Loucy (cell line): ENCODE measurements at regions not wholly inside any gene's neighbourhood (a gene's known extent, or its start where the extent isn't known, plus 50 kb on each side); places are given as distances from the start of the nearest gene placed in this dataset.
A peak's percentile ranks its signal among the peaks of the same experiment; 100 is the strongest.

ENCODE experiments used
- H2AFZ ChIP-seq: fragments of 200-600 bp; sonication (generic); 2 replicates; pipeline ENCODE4 v1.6.0; 2016; ENCODE audit warnings: antibody characterized with exemption, mild to moderate bottlenecking, low read length, moderate library complexity
- H3F3A ChIP-seq: fragments of 200-600 bp; 2 replicates; pipeline ENCODE4 v1.6.0; 2016; ENCODE audit warnings: antibody characterized with exemption, low read depth, mild to moderate bottlenecking
- H3K27me3 ChIP-seq: fragments of 200-600 bp; sonication (generic); 2 replicates; pipeline ENCODE4 v1.6.1; 2014; ENCODE audit warnings: low read length, mild to moderate bottlenecking; ENCODE audit not compliant: insufficient read depth, poor library complexity, severe bottlenecking
- H3K36me3 ChIP-seq: fragments of 200-600 bp; sonication (generic); 2 replicates; pipeline ENCODE4 v1.6.1; 2016; ENCODE audit warnings: low read length; ENCODE audit not compliant: insufficient read depth
- H3K4me1 ChIP-seq: fragments of 200-600 bp; sonication (generic); 2 replicates; pipeline ENCODE4 v1.5.1; 2014; ENCODE audit warnings: low read length, mild to moderate bottlenecking; ENCODE audit not compliant: insufficient read depth, poor library complexity, severe bottlenecking
- H3K4me2 ChIP-seq: fragments of 200-600 bp; sonication (generic); 2 replicates; pipeline ENCODE4 v1.6.0; 2014; ENCODE audit warnings: antibody characterized with exemption, low read length, low read depth, mild to moderate bottlenecking; ENCODE audit not compliant: poor library complexity, severe bottlenecking
- H3K4me3 ChIP-seq: fragments of 200-600 bp; sonication (generic); 2 replicates; pipeline ENCODE4 v1.5.1; 2014; ENCODE audit warnings: low read length, mild to moderate bottlenecking, mixed read lengths; ENCODE audit not compliant: poor library complexity, severe bottlenecking
- H3K79me2 ChIP-seq: fragments of 200-600 bp; sonication (generic); 2 replicates; pipeline ENCODE4 v1.6.1; 2014; ENCODE audit warnings: low read length; ENCODE audit not compliant: insufficient read depth
- H3K9ac ChIP-seq: fragments of 200-600 bp; sonication (generic); 2 replicates; pipeline ENCODE4 v1.6.0; 2014; ENCODE audit warnings: mild to moderate bottlenecking, low read depth, low read length, moderate library complexity; ENCODE audit not compliant: poor library complexity, severe bottlenecking
- H3K9me2 ChIP-seq: fragments of 200-600 bp; sonication (generic); replicated peaks from 2 replicates; pipeline ENCODE4 v1.6.1; 2016; ENCODE audit warnings: low read depth, low read length, mixed read lengths
- H3K9me3 ChIP-seq: fragments of 200-600 bp; sonication (generic); 2 replicates; pipeline ENCODE4 v1.6.1; 2014; ENCODE audit warnings: mild to moderate bottlenecking, antibody characterized with exemption, low read length, low read depth; ENCODE audit not compliant: insufficient read depth
- H4K20me1 ChIP-seq: fragments of 200-600 bp; sonication (generic); 2 replicates; pipeline ENCODE4 v1.6.0; 2014; ENCODE audit warnings: antibody characterized with exemption, low read length, mild to moderate bottlenecking; ENCODE audit not compliant: insufficient read depth, poor library complexity, severe bottlenecking
- CTCF ChIP-seq: fragments of 200-600 bp; sonication (generic); conservative IDR thresholded peaks from 2 replicates; pipeline ENCODE4 v1.5.1; 2014; ENCODE audit warnings: mild to moderate bottlenecking, antibody characterized with exemption, low read length
- EZH2phosphoT487 ChIP-seq: fragments of 200-600 bp; IDR thresholded peaks from 2 replicates; pipeline ENCODE4 v1.6.1; 2018; ENCODE audit warnings: antibody characterized with exemption, mild to moderate bottlenecking, moderate library complexity, borderline replicate concordance

GRCh38 chr13:44768775-44769581 lies 192.8 kb upstream of the TSC22D1 start:
- Histone ChIP-seq H3K4me2 (peak overlapping the region; percentile 61), H3K9me2 (no peaks in the 10 kb centered on the region), H3K27me3 (no peaks in the 10 kb centered on the region), H3K79me2 (no peaks in the 10 kb centered on the region), H3K4me1 (peaks cover 44% of the 10 kb centered on the region), H2AFZ (0 out of 2 replicates have a peak overlapping the region, but pooled peaks have one; percentile 14), H3K9me3 (no peaks in the 10 kb centered on the region), H3K36me3 (no peaks in the 10 kb centered on the region), H4K20me1 (no peaks in the 10 kb centered on the region), H3K9ac (no peak overlapping the region), H3K4me3 (peak overlapping the region; percentile 8), H3F3A (no peaks in the 10 kb centered on the region)
- TF ChIP-seq CTCF = no peak

- no peaks in the 10 kb centered on the region for H3K9me3 ChIP-seq
- no peaks in the 10 kb centered on the region for H3K27me3 ChIP-seq
- H4K20me1 ChIP-seq = no peaks in the 10 kb centered on the region
- TF ChIP-seq CTCF (no peak), EZH2phosphoT487 (no peak)
- H3K9me2 ChIP-seq = no peaks in the 10 kb centered on the region
- H3K36me3 ChIP-seq = no peaks in the 10 kb centered on the region
- H3K4me2 ChIP-seq = peak overlapping the region; percentile 61
- no peak overlapping the region for H3K9ac ChIP-seq
- peak overlapping the region; percentile 14 for H2AFZ ChIP-seq
- H3K4me3 ChIP-seq = peak overlapping the region; percentile 8
- no peaks in the 10 kb centered on the region for H3K79me2 ChIP-seq
- H3K4me1 ChIP-seq = peaks cover 44% of the 10 kb centered on the region
- H3F3A ChIP-seq = no peaks in the 10 kb centered on the region
These were observed 192.1 kb upstream of the TSC22D1 start for GRCh38 chr13:44768239-44768638.

GRCh38 chr13:44765001-44765471 lies 188.9 kb upstream of the TSC22D1 start:
- H2AFZ ChIP-seq = no peak overlapping the region
- no peaks in the 10 kb centered on the region for H3K9me3 ChIP-seq
- H3K4me3 ChIP-seq = no peak overlapping the region

More at GRCh38 chr13:44765001-44765471, 188.9 kb upstream of the TSC22D1 start:
- no peaks in the 10 kb centered on the region for H3K9me2 ChIP-seq
- no peaks in the 10 kb centered on the region for H3K79me2 ChIP-seq
- H3K27me3 ChIP-seq = no peaks in the 10 kb centered on the region
- H4K20me1 ChIP-seq = no peaks in the 10 kb centered on the region
- H3F3A ChIP-seq = no peaks in the 10 kb centered on the region
- no peaks in the 10 kb centered on the region for H3K36me3 ChIP-seq
- peaks cover 42% of the 10 kb centered on the region for H3K4me1 ChIP-seq
- TF ChIP-seq CTCF = no peak
- TF ChIP-seq EZH2phosphoT487 = no peak
- no peak overlapping the region for H3K9ac ChIP-seq
- H3K4me2 ChIP-seq = no peak overlapping the region
